GM21367 (cell line): ENCODE measurements at regions not wholly inside any gene's neighbourhood (a gene's known extent, or its start where the extent isn't known, plus 50 kb on each side); places are given as distances from the start of the nearest gene placed in this dataset.
"Not testable (repeated sequence)": the region's sequence is repeated elsewhere in the genome, so short reads cannot be mapped to it uniquely, and the experiment has no call there.

Experiments used
- ATAC-seq: cut with Tn5 transposase; IDR thresholded peaks from one replicate; pipeline ENCODE4 v1.9.1; 2021; ENCODE audit not compliant: unreplicated experiment

DNA sequence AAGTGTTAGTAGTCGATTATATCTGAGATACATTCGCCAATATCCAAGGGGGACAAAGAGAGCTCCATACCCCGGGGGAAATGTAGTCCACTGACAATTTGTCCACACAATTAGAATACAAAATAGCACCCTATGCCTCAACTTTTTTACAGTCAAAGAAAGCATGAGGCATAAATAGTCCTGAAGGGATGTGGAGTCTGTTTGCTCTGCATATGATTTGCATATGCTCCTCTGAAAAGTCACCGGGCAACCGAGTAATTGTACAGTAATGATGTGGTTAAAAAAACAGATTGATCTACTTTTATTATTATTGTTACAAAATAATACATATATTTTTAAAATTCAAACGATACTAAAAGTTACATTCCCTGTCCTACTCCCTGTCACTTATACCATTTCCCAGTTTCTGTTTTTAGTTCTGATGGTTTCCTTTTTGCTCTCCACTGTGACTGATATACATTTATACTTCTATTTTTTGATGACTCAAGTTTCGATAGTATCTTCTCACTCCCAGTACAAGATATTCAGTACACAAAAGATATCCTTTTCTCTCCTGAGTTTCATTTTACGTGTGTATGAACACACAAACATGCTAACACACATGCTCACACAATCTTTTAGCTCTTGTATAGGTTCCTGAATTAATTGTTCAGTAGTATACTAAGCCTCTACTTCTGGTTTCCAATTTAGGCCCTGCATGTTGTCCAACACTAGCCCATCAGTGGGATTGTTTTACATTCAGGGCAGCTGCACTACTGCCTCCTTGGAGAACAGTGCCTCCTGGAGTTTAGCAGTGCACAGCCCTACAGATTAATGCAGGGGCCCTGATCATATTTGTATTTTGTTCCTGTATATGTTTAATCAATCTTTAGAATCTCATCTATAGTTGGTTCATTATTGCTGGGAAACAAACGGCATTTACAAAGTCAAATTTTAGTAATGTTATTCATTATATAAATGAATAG, 130.9 kb downstream of the TES start:
- no peak for ATAC-seq

GRCh38 chr7:116342125-116342524, 131.8 kb downstream of the TES start:
- no peak for ATAC-seq

GRCh38 chr7:116347151-116347832, 137.0 kb downstream of the TES start:
- ATAC-seq = no peak

- ATAC-seq = no peak
Measured at GRCh38 chr7:116348346-116348745, 138.0 kb downstream of the TES start.

DNA sequence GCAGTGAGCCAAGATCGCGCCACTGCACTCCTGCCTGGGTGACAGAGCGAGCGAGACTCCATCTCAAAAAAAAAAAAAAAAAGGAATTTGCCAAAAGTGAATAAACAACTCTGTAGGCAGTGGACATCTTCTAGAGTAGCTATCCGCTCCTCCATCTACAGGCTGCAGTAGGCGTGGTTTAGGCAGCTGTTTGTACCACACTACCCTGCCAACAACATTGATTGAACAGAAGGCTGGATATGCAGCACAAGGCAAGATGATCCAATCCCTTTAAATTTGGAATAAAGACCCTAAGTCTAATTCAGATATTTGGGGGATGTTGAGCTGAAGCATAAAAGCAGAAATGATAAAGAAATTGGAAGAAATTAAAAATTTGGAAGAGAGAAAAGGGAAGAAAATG, 141.6 kb downstream of the TES start:
- no peak for ATAC-seq

DNA sequence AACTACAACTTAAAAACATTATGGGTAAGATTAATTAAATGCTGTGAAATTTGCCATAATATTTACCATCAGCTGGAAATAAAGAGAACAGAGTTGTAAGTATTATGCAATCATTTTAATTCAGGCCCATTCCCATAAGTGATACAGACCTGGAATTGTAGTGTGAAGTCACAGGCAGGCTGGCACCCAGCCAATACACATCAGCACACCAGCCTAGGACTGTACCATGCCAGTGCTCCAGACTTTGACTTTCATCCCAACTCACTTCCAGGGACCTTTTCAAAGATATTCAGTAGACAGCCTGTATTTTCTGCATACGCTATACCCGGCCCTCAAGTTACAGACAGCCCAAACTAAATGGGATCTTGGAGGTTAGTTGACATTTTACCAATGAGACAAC, 143.3 kb downstream of the TES start:
- ATAC-seq = no peak

DNA sequence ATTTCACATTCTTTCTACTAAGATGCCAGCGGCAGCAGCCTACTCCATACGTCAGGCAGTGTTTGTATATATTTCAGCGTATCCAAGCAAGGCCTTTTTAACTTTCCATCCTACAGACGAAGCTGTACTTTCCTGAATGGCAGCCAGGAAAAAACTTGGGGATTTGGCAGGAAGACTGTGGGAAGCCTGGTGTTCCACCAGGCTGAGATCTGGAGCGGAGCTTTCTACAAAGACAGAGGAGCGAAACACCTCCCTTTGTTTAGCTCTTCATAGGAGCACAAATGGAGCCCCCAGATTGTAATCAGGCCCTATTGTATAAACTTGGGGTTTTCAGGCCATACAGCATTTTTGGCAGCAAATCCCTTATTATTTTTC, 143.8 kb downstream of the TES start:
- ATAC-seq = no peak

DNA sequence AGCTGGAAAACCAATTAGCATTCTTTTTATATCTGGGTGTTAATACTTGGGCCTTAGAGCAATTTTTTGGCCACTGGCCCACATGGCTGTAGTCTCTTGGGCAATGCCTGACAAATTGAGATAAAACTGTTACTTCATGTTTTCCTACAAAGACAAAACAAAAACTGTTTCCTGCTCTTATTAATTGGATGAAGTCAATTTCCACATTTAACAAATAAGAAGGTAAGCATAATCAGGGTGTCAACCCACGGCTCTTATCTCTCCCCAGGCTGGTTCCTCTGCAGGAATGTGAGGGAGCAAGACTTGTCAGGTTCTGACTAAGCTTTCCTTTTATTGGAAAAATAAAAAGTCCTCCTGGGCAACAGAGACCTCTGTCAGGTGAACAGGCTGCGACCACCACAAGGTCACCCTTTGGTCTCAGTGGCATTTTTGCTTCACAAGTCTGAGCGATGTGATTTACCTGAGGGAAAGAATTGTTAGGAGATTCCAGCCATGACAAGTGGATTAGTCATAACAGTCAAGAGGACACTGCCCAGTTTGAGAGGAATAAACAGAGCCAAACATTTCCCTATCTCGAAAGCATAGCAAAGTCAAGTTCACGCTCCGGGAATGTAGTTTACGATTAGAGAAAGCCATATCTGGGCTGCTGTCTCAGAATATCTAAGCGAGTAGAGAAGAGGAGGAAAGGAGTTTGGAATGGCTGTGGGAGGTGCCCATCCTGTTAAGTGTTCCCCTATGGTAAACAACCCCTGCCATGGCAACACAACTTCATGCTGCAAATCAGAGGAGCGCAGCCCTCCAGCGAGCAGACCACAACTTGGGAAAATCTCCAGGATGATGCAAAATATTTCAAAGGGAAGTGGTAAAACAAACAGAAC, 144.4 kb downstream of the TES start:
- no peak for ATAC-seq

DNA sequence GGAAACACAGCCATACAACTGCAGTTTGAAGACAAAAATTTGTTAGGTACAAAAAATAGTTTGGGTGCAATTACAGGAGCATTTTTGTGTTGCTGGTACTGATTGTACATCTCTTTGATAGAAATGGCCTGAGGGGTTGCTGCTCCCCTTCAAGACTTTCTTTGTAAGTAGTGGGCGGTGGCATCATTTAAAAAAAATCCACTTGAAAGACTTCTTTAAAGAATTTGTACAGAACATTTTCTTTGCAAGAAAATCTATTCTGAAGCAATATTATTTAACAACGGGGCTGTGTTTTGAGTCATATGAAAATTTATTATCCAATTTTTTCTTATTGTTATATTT, 144.1 kb upstream of the CAV2 start:
- no peak for ATAC-seq

GRCh38 chr7:116356333-116356965, 143.1 kb upstream of the CAV2 start:
- no peak for ATAC-seq

DNA sequence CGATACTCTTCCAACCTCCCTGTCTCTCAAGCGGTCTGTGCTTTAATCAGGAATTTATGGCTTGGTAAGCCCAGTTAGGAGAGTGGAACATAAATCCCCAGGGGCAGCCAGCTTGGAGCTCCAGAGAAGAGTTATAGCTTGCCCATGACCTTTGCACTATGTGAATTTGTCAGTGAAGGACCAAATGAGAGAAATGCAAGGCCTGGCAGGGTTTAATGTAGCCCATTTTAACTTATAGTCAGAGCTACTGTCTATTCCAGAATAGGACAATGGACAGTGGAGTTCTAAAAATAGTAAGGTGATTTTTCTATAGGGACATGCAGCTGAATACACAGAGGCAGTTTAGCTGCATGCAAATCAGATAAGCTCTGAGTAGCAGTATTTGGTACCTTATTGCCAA, 142.6 kb upstream of the CAV2 start:
- ATAC-seq = no peak

GRCh38 chr7:116357781-116358670, 141.5 kb upstream of the CAV2 start:
- no peak for ATAC-seq

GRCh38 chr7:116361767-116362166, 137.8 kb upstream of the CAV2 start:
- ATAC-seq = no peak

GRCh38 chr7:116363637-116364432, 135.7 kb upstream of the CAV2 start:
- no peak for ATAC-seq

GRCh38 chr7:116364469-116364868, 135.1 kb upstream of the CAV2 start:
- no peak for ATAC-seq

- ATAC-seq = no peak
Measured at GRCh38 chr7:116365797-116366196, 133.7 kb upstream of the CAV2 start.

- no peak for ATAC-seq
Measured at GRCh38 chr7:116367171-116367813, 132.2 kb upstream of the CAV2 start.

DNA sequence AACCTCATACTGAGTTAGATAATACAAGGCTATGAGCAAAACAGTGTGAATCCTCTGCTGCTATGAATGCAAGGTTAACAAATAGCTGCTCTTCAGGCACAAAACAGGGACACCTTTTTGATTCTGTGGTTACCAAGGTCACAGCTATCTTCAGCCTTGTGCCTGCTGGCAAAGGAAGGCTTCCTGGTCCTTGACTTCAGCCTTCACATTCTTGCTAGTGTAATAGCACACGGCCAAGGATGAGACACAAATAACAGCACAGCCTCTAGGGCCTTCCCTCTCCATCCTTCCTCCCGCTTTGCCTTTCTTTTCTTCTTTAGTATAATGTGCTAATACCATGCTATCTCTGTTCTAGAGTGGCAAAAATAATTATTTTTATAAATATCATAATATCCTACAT, 130.6 kb upstream of the CAV2 start:
- no peak for ATAC-seq

- ATAC-seq = not testable (repeated sequence)
Measured at GRCh38 chr7:116371536-116371935, 128.0 kb upstream of the CAV2 start.
